ENCODE measurements at regions not wholly inside any gene's neighbourhood (a gene's known extent, or its start where the extent isn't known, plus 50 kb on each side); places are given as distances from the start of the nearest gene placed in this dataset.

- DNase-seq: no peak
Measured at GRCh38 chr9:121572581-121572980, 72.9 kb upstream of the GGTA1 start.

- DNase-seq: no peak
Measured at GRCh38 chr9:121573717-121574485, 74.3 kb upstream of the GGTA1 start.

GRCh38 chr9:121574774-121575519 lies 75.3 kb upstream of the GGTA1 start:
- DNase-seq: no peak

GRCh38 chr9:121576281-121577075 lies 75.0 kb upstream of the DAB2IP start:
- no peak for DNase-seq

- DNase-seq: no peak
Measured at GRCh38 chr9:121577166-121577565, 74.3 kb upstream of the DAB2IP start.

- no peak for DNase-seq
Measured at GRCh38 chr9:121577572-121577971, 73.9 kb upstream of the DAB2IP start.

- DNase-seq: no peak
Measured at GRCh38 chr9:121581786-121582600, 69.4 kb upstream of the DAB2IP start.

GRCh38 chr9:121582641-121583040 lies 68.8 kb upstream of the DAB2IP start:
- no peak for DNase-seq

GRCh38 chr9:121584421-121584820 lies 67.0 kb upstream of the DAB2IP start:
- no peak for DNase-seq

GRCh38 chr9:121587863-121588262 lies 63.6 kb upstream of the DAB2IP start:
- DNase-seq: no peak

GRCh38 chr9:121589986-121590385 lies 61.4 kb upstream of the DAB2IP start:
- DNase-seq: no peak

GRCh38 chr9:121592265-121592664 lies 59.2 kb upstream of the DAB2IP start:
- no peak for DNase-seq

GRCh38 chr9:121593066-121593465 lies 58.4 kb upstream of the DAB2IP start:
- no peak for DNase-seq

- no peak for DNase-seq
Measured at GRCh38 chr9:121596515-121596914, 54.9 kb upstream of the DAB2IP start.

- no peak for DNase-seq
Measured at GRCh38 chr9:121597698-121598166, 53.7 kb upstream of the DAB2IP start.

- DNase-seq: no peak
Measured at GRCh38 chr9:121598167-121598964, 53.1 kb upstream of the DAB2IP start.

GRCh38 chr9:121598965-121599871 lies 52.2 kb upstream of the DAB2IP start:
- DNase-seq: no peak

GRCh38 chr9:121599872-121600585 lies 51.4 kb upstream of the DAB2IP start:
- no peak for DNase-seq

- DNase-seq: no peak
Measured at GRCh38 chr9:121601194-121601593, 50.2 kb upstream of the DAB2IP start.

Measured in T1000 (cell line).